ENCODE measurements at regions not wholly inside any gene's neighbourhood (a gene's known extent, or its start where the extent isn't known, plus 50 kb on each side); places are given as distances from the start of the nearest gene placed in this dataset.

- TF ChIP-seq, protein P1, sequence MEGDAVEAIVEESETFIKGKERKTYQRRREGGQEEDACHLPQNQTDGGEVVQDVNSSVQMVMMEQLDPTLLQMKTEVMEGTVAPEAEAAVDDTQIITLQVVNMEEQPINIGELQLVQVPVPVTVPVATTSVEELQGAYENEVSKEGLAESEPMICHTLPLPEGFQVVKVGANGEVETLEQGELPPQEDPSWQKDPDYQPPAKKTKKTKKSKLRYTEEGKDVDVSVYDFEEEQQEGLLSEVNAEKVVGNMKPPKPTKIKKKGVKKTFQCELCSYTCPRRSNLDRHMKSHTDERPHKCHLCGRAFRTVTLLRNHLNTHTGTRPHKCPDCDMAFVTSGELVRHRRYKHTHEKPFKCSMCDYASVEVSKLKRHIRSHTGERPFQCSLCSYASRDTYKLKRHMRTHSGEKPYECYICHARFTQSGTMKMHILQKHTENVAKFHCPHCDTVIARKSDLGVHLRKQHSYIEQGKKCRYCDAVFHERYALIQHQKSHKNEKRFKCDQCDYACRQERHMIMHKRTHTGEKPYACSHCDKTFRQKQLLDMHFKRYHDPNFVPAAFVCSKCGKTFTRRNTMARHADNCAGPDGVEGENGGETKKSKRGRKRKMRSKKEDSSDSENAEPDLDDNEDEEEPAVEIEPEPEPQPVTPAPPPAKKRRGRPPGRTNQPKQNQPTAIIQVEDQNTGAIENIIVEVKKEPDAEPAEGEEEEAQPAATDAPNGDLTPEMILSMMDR (conservative IDR thresholded peaks at IDR 0.05; ENCODE audit: low read length) = no peak
- TF ChIP-seq EZH2phosphoT487 (IDR thresholded peaks at IDR 0.05; ENCODE audit: borderline replicate concordance, low read depth, low read length) = no peak
Measured at GRCh38 chr11:42049186-42049585, 589.7 kb upstream of the LRRC4C start.

Data from OCI-LY7 (cell line).